NCI-H526 (cell line): ENCODE measurements at regions not wholly inside any gene's neighbourhood (a gene's known extent, or its start where the extent isn't known, plus 50 kb on each side); places are given as distances from the start of the nearest gene placed in this dataset.
A peak's percentile ranks its signal among the peaks of the same experiment; 100 is the strongest.

ENCODE experiments used
- DNase-seq, 2 experiments: peaks; one replicate each; lab custom pipeline; 2025; lab: John Stamatoyannopoulos, UW

- DNase-seq: peak in 1 of 2 experiments; percentile 70
Observed at GRCh38 chr3:23743141-23743784, 62.5 kb upstream of the UBE2E1 start.

- DNase-seq: no peak
Observed at GRCh38 chr3:23746441-23746840, 59.3 kb upstream of the UBE2E1 start.

GRCh38 chr3:23747841-23748240 lies 57.9 kb upstream of the UBE2E1 start:
- DNase-seq: no peak

DNA sequence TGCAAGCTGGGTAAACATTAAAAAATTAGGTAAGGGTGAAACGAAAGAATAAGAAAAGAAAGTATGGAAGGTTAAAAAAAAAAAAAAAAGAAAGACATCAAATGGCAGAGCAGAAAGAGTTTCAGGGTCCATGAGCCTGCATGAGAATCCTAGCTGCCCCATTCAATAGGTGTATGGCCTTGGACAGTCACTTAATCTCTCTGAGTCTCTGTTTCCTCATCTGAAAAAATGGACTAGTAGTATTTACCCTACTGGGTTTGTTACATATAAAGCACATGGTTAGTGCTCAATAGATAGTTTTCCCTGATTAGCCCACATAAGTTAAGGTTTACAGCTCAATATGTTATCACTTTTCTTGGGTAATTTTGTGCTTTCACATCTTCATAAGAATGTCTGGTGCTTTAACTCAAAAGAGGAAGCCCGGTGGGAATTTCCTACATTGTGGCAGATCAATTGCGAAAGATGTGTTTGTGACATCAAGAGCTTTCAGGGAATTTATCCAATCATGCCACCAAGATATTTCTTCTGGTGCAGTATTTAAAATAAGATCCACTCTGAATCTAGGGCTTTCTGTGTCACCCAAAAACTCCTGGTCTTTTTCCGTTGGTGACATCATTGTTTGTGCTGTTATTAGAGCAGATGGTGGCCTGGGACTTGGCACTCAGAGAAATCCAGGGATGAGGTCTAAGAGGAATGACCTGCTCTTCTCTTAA lies 57.2 kb upstream of the UBE2E1 start:
- no peak for DNase-seq

DNA sequence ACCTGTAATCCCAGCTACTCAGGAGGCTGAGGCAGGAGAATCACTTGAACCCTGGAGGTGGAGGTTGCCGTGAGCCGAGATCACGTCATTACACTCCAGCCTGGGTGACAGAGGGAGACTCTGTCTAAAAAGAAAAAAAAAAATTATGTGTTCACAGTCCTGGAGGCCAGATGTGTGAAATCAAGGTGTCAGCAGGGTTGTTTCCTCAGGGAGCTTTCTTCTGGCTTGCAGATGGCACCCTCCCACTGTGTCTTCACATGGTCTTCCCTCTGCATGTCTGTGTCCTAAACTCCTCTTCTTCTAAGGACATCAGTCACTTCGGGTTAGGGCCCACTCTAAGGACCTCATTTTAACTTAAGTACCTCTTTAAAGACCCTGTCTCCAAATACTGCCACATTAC lies 56.1 kb upstream of the UBE2E1 start:
- DNase-seq: no peak

DNA sequence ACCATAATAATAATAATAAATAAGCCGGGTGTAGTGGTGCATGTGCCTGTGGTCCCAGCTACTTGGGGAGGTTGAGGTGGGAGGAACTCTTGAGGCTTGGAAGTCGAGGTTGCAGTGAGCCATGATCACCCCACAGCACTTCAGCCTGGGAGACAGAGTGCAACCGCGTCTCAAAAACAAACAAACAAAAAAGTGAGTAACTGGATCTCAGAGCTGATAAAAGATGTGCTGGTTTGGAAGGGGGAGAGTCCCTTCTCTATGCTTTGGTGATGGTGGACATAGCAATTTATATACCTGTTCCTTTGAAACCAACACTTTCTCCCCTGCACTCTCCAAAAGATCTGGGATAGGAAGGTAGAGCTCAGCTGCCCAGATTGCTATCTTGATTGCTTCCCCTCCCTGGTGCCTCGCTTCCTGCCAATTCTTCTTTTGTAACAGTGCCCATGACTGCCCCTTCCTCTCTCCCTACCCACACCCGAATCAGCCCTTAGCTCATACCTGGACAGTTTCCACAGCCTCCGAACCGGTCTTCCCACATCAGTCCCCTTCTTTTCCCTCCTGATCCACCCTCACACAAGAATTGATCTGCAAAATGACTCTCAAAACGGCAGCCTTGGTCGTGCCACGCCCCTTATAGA lies 55.1 kb upstream of the UBE2E1 start:
- no peak for DNase-seq

DNA sequence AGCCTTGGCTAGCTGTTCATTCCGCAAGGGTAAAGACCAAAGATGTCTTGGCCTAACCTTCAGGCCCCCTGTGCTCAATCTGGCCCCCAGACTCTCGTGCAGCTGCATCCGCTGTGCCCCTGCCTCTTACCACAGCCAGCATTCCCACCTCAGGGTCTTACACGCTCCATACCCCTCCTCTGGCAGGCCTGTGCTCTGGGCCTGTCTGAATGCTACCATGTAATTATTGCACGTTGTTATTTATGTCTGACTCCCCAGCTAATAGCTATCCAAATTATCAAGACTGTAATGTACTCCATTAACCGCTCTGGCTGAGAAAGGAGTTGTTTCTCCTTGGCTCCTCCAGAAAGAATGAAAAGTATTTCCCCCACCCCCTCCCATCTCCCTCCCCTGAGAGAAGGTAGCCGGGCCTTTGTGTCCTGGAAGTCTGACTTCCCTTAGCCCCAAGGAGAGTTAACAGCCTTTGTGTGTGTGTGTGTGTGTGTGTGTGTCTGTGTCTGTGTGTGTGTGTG lies 54.5 kb upstream of the UBE2E1 start:
- DNase-seq: no peak

GRCh38 chr3:23752126-23752525 lies 53.6 kb upstream of the UBE2E1 start:
- no peak for DNase-seq

- no peak for DNase-seq
Observed at GRCh38 chr3:23754215-23754614, 51.5 kb upstream of the UBE2E1 start.
